DMS153 treated with DMSO at 0.1 percent for 48 hours (cell line): ENCODE measurements at regions not wholly inside any gene's neighbourhood (a gene's known extent, or its start where the extent isn't known, plus 50 kb on each side); places are given as distances from the start of the nearest gene placed in this dataset.
"Not testable (repeated sequence)": the region's sequence is repeated elsewhere in the genome, so short reads cannot be mapped to it uniquely, and the experiment has no call there.

Experiments used
- DNase-seq: peaks from one replicate; lab custom pipeline; 2025; ENCODE audit not compliant: unreplicated experiment; lab: John Stamatoyannopoulos, UW

DNA sequence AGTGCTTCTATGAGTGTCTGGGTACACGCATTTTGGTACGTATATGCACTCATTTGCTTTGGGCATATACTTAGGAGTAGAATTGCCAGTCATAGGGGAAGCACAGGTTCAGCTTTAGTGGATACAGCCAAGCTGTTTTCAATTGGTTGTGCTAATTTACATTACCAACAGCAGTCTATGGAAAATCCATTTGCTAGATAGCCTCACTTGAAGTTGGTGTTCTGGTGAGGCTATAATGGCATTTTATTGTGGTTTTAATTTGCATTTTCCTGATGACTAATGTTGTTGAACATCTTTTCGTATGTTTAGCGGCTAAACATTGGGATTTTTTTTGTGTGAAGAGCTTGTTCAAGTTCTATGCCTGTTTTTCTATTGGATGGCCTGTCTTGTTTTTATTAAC, 76.8 kb upstream of the ANKH start:
- no peak for DNase-seq

DNA sequence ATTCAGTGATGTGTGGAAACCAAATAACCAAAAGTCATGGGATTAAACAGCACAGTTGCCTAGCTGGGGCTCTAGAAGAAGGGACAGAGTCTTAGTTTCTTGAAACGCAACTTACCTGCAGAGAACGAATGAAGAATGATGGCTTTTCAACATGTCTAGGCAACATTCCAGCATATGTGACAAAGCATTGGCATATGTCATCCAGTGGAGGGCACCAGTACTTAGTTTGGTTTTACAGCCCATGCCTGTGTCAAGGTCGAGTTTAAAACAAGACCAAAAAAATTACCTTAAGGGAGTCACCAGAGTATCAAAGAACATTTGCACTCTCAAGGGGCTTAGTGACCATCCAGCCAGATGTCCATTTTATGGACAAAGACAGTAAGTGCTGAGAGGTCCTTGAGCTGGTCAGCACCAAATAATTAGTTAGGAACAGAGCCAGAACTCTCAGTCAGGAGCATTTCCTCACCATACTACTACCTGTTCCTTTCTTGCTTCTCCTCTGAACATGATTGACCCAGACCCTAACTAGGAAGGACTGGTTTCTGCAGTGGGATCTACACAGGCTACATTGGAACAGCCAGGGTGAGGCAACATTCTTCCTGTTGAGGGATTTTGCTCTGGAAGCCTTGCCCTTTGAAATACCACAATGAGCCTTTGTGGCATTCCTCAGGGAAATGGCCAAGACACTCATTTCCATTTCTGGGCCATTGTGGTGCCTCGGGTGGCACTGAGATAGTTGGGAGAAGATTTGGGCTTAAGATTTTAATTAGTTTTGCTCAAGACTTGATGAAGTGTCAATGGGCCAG, 75.4 kb upstream of the ANKH start:
- peak; percentile 28 for DNase-seq

DNA sequence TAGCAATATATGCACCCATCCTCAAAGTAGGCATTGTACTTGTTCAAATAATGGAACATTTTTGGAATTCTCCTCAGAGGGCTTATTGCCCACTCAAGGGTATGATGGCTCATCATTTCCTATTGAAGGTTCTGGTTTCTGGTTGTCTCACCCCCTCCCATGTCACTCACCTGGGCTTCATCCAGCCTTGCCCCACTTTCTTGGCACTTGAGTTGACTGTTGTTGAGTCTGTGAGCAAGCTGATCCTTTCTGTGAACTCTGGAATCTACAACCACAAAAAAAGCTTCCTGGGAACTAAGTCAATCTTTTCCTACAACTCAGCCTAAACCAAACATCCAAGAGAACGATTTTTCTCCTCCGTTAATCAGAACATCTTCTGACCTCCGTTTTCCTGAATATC, 73.9 kb upstream of the ANKH start:
- no peak for DNase-seq

DNA sequence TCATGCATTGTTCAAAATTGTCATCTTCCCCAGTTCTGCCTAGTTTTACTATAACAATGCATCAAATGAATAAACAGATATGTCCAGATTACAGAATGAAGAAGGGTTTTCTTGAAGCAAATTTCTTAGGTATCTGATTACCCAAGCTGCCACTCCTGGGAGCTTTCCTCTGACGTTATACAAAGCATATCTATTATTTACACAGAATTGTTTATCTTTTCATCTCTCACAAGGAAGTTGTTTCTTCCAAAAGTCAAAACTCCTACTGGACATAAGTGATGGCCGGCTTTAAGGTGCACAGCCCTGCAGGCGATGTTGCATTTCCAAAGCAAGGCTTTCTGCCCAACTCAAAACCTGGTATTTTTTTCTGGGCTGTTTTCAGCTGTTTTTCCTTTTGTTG, 73.4 kb upstream of the ANKH start:
- DNase-seq: no peak

DNA sequence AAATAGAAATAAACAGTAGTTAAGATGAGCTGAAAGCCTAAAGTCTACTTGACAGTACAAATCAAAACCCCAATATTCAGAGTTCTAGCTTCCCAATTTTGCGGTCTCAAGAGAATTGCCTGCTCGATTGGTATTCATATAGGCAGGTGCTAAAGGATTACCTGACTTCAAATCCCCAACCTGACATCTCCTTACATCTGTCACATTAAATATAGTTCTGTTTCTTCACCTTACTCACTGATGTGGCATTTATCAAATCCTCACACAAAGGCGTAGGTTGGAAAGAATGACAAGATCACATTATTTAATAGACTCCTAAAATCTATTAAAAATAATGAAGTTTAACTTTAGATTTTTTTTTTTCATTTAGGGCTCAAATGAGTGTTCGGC, 72.8 kb upstream of the ANKH start:
- no peak for DNase-seq

DNA sequence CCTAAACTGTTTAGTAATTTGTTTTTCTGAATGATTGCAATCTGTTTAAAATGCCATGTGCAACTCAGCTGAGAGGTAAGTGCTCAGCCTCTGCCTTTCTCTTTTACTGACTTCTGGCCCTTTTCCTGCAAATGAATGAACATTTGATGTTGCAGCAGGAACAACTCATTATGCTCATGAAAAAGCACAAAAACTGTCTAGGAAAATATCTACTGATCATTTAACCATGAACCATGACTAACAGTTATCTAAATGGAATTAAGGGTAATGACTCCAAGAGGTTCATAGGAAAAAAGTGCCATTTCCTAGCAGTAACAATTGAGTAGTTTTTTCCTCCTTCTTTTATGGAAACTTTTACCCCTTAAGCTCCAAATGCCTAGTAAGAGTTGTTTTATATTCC, 70.6 kb upstream of the ANKH start:
- no peak for DNase-seq

DNA sequence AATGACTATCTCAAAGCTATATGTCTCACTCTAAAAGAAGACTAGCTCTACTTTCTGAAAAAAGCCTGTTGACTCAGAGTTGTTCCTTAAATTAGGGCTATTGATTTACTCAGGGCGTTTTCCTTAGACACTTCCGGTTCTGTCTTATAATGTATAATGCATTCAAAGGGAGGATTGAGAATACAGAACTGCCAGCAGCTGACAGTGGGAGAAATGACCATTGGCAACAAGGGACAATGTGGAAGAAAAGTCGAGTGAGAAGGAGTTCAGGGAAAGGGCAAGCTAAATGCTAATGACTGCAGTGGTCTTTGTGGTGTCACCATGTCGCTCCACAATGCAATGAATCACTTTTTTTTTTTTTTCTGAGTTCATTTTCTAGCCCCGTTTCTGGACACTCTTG, 65.7 kb upstream of the ANKH start:
- no peak for DNase-seq

DNA sequence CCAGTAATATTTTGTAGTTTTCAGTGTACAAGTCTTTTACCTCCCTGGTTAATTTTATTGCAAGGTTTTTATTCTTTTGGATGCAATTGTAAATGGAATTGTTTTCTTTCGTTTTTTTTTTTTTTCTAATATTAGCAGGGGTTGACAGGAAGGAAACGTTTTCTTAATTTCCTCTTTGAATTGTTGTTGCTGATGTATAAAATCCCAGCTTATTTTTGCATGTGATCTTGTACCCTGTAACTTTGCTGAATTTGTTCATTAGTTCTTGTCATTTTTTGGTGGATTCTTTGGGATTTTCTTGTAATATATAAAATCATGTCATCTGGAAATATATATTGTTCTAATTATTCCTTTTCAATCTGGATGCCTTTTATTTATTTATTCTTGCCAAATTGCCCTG, 65.0 kb upstream of the ANKH start:
- DNase-seq: no peak

DNA sequence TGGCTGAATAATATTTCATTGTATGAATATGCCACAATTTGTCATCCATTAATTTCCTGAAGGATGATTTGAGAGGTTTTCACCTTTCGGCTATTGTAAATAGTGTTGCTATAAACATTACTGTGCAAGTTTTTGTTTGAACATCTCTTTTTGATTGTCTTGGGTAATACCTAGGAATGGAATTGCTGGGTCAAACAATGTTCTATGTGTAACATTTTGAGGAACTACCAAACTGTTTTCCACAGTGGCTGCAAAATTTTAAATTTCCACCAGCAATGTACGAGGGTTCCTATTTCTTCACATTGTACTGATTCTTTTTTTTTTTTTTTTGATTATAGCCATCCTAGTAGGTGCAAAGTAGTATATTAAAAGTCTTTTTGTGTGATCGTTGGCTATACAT, 63.8 kb upstream of the ANKH start:
- no peak for DNase-seq

DNA sequence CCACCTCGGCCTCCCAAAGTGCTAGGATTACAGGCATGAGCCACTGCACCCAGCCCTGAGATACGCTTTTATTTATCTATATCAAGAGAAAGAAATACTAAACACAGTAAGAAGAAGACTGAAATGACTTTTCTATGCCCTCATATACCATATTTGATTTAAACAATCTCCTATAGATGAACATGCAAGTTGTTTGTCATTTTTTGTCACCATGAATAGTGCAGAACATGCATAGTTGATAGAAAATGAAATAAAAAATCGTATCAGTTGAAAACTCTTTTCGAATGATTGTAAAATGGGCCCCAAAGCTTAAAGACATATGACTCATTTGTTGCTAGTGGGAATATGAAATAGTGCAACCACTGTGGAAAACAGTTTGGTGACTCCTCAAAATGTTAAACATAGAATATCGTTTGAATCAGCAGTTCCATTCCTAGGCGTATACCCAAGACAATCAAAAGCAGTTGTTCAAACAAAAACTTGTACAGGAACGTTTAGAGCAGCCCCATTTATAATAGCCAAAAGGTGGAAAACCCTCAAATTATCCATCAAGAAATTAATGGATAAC, 61.4 kb upstream of the ANKH start:
- no peak for DNase-seq

DNA sequence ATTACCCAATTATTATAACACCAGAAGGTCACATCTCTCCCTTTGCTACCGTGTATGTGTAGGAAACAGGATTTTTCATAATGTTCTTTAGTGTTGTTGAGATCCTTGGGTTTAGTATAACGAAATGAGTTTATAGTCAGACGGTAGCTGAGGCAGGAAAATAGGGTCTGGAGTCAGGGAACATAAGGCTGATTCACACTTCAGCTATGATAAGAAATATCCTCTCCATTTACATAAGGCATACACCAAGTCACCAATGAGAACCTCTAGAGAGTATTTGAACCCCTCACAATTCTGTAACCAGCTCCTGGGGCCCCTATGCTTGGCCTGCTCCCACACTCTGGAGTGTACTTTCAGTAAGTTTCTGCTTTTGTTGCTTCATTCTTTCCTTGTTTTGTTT, 58.9 kb upstream of the ANKH start:
- no peak for DNase-seq

DNA sequence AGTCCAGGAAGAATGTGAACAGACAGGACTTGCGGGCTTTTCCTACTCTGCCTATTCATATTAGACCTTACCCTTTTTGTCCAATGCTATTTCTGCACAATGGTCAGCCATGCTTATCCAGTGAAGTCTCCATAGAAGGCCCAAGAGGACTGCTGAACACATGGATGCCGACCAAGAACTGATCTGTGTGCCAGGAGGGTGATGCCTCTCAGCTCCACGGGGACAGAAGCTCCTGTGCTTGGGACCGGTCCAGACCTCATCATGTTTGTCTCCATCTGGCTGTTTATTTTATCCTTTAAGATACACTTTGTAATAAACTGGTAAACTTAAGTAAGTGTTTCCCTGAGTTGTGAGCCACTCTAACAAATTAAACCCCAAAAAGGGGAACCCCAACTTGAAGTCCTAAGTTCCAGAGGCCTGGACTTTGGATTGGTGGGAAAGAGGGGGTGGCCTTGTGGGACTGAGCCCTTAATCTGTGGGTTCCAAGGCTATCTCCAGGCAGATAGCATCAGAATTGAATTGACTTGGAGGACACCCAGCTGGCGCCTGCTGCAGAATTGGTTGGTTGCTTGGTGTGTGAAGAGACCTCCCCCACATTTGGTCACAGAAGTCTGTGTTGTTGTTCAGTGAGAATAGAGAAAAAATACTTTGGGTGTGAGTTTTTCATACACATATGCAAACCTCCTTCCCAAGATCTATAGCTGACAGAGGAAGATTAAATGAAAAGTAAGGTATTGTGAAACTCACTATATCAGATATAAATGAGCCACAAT, 57.9 kb upstream of the ANKH start:
- DNase-seq: no peak

DNA sequence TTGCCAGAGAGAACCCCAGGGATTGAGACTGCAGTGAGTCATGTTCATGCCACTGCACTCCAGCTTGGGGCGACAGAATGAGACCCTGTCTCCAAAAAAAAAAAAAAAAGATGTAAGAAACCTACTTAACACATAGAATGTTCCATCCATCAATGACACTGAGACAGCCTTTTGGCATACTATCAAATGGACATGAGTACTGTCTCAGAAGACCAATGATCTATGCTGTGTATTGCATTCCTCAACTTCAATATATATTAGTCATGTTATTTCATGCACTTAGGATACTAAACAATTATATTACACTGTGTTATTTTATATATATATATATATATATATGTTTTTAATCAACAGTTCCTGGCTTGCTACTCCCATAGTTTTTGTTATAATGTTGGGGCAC, 57.1 kb upstream of the ANKH start:
- DNase-seq: no peak

DNA sequence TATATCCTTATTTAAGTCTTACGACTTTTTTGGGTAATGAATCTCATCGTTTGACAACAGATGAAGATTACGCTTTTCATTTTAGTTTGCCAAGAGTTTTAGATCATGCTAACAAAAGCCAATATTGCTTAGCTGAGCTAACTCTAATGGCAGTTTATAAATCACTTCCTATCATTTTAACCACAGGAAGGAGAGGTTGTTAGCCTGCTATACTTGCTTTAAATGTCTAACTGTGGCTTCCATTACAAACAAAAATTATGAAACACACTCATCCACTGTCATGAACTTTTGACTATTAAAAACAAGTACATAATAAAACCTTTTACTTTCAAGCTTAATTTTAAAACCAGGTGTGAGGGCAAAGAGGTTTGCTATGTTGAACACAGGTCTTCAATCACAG, 53.7 kb upstream of the ANKH start:
- no peak for DNase-seq

DNA sequence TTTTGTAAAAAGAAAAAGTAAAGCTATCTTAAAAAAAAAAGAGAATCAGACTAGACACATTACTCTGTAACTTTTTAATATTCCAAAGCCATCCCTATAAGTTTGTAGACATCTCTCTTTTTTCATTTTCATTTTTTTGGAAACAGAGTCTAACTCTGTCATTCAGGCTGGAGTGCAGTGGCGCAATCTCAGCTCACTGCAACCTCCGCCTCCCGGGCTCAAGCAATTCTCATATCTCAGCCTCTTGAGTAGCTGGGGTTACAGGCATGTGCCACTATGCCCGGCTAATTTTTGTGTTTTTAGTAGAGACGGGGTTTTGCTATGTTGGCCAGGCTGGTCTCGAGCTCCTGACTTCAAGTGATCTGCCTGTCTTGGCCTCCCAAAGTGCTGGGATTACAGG, 51.4 kb upstream of the ANKH start:
- DNase-seq: not testable (repeated sequence)

DNA sequence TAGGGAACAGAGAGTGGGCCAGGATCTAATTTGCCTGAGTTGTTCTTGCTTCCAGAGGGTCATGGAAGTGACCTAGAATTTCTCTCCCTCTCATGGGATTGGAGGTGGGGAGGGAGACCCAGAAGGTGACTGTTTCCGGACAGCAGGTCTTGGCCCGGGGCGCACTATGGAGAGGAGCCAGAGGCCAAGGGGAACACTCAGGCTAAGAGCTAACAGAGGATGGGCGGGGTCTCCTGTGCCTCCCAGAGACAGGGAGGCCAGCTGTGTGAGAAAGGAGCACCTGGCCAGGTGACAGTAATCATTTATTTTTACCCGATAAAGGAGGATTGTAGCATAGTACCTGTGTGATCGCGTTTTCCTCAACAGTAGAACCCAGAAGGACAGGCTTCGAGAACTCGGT, 50.9 kb upstream of the ANKH start:
- DNase-seq: no peak
